ENCODE measurements at regions not wholly inside any gene's neighbourhood (a gene's known extent, or its start where the extent isn't known, plus 50 kb on each side); places are given as distances from the start of the nearest gene placed in this dataset.
"Not testable (repeated sequence)": the region's sequence is repeated elsewhere in the genome, so short reads cannot be mapped to it uniquely, and the experiment has no call there.

DNA sequence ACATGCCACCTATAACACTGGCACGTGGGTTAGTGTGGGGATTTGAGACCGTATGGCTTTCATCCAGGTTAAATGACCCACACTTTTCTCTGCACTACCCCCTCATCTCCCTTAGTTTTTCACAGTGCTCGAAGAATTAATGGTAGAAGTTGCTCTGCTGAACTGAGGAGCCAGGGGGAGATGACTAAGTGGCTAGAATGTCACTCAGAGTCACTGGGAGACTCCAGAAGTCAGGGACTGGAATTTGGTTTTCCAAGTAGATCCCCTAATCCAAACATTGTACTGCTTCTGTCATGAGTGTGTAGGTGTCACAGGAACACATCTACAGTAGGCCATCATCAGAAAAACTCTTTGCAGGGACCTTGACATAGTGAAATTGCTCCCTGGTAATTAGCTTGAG lies 181.0 kb upstream of the RASGRP1 start:
- no peak for DNase-seq
- no peaks in the 10 kb centered on the region for H3K4me1 Mint-ChIP-seq (ENCODE audit: low read depth)
- CTCF ChIA-PET = no interaction called here

DNA sequence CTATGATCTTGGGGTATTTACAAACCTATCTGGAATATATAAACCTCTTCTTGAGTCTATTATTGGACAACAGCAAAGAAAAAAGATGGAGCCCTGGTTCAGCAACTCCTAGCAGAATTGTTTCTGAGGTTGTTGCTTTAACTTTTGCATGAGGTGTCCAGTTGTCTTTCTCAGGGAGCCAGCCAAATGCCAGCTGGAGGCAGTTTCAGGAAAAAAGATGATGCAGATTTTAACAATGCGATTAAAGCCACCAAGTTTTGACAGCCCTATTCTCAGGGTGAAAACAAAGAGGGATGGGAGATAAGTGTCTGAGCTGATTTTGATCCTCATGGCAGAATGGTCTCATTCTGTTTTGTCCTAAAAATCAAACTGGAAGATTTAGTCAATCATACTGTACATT lies 181.6 kb upstream of the RASGRP1 start:
- Mint-ChIP-seq H3K9me3 (ENCODE audit: insufficient read depth) (no peaks in the 10 kb centered on the region), H3K4me1 (ENCODE audit: low read depth) (no peaks in the 10 kb centered on the region), H3K4me3 (no peak overlapping the region), H3K27me3 (ENCODE audit: low read depth) (peaks cover 3% of the 10 kb centered on the region), H3K36me3 (ENCODE audit: low read depth) (no peaks in the 10 kb centered on the region), H3K27ac (no peak overlapping the region)
- ChIA-PET CTCF (no interaction called here), POLR2A (no interaction called here)
- no peak for ATAC-seq
- no peak for DNase-seq

More for the DNA sequence above, 181.0 kb upstream of the RASGRP1 start:
- Mint-ChIP-seq H3K9me3 (ENCODE audit: insufficient read depth) (no peaks in the 10 kb centered on the region), H3K27ac (no peak overlapping the region), H3K27me3 (ENCODE audit: low read depth) (peaks cover 5% of the 10 kb centered on the region), H3K4me3 (no peak overlapping the region), H3K36me3 (ENCODE audit: low read depth) (no peaks in the 10 kb centered on the region)
- POLR2A ChIA-PET = no interaction called here
- no peak for ATAC-seq

DNA sequence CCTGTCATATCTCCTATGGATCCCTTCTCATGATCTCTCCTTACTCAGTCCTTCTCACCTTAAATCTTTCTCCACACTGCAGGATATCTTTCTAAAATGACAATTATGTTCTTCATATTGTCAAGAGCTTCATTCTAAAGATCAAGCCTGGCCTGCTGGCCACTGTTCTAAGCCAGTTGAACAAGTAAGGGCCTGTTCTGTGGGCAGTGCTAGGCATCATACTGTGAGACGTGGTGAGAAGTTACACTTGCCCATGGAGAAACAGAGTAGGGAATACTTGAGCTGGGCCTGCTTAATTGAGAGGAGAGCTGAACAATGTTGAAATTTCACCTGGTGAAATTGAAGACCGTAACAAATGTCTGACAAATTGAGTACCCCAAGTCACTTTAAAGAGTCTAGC lies 184.1 kb upstream of the RASGRP1 start:
- ATAC-seq (no peak), DNase-seq (no peak)
- no peaks in the 10 kb centered on the region for H3K27me3 Mint-ChIP-seq (ENCODE audit: low read depth)
- H3K4me1 Mint-ChIP-seq (ENCODE audit: low read depth) = no peaks in the 10 kb centered on the region
- no peak overlapping the region for H3K4me3 Mint-ChIP-seq
- H3K9me3 Mint-ChIP-seq (ENCODE audit: insufficient read depth) = no peaks in the 10 kb centered on the region
- H3K36me3 Mint-ChIP-seq (ENCODE audit: low read depth) = no peaks in the 10 kb centered on the region
- ChIA-PET POLR2A (no interaction called here), CTCF (no interaction called here)
- no peak overlapping the region for H3K27ac Mint-ChIP-seq

DNA sequence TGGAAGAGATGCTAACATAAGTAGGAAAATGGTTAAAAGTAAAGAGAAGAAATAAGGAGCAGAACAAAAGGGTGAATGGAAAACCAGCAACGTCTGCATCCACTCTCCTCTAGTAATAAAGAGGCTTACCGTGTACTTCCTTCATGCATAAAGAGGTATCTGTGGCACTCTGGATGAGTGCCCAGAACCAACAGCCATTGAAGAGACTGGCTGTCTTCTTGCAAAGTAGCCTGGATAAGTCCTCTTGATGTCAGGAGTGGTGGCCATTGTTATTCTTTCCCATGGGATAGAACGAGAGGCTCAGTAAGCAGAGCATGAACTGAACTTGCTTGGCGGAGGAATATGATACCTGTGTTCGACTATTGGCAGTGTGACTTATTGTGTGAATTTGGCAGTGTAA lies 186.2 kb upstream of the RASGRP1 start:
- ChIA-PET POLR2A (no interaction called here), CTCF (no interaction called here)
- H3K36me3 Mint-ChIP-seq (ENCODE audit: low read depth) = no peaks in the 10 kb centered on the region
- DNase-seq (no peak), ATAC-seq (no peak)
- no peak overlapping the region for H3K27ac Mint-ChIP-seq
- H3K27me3 Mint-ChIP-seq (ENCODE audit: low read depth) = peaks cover 7% of the 10 kb centered on the region
- H3K4me3 Mint-ChIP-seq = no peak overlapping the region
- H3K9me3 Mint-ChIP-seq (ENCODE audit: insufficient read depth) = no peaks in the 10 kb centered on the region
- H3K4me1 Mint-ChIP-seq (ENCODE audit: low read depth) = no peaks in the 10 kb centered on the region

DNA sequence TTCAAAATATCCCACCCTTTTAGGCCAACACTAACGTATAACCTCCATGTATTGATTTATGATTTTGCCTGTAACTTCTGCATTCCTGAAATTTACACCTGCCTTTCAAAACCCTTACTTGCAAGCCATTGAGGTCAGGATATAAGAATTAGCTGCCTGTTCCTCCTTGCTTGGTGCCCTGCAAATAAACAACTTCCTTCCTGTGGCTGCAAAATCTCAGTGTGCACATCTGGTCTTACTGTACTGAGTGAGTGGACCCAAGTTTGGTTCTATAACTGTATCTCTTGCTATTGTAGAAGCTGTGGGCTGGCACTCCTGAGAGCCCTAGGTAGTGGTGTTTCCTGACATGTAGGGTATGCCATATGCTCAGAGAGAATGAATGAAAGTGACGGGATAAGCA lies 191.1 kb upstream of the RASGRP1 start:
- ChIA-PET POLR2A (no interaction called here), CTCF (interaction anchor here (1.1 kb wide), 1 partner anchor 56 kb away, joined by 3 read pairs; no protein-coding TSS in a partner anchor)
- no peak for ATAC-seq
- Mint-ChIP-seq H3K9me3 (ENCODE audit: insufficient read depth) (no peaks in the 10 kb centered on the region), H3K27me3 (ENCODE audit: low read depth) (peaks cover 24% of the 10 kb centered on the region), H3K4me3 (no peak overlapping the region), H3K36me3 (ENCODE audit: low read depth) (no peaks in the 10 kb centered on the region), H3K27ac (no peak overlapping the region), H3K4me1 (ENCODE audit: low read depth) (no peaks in the 10 kb centered on the region)
- no peak for DNase-seq

DNA sequence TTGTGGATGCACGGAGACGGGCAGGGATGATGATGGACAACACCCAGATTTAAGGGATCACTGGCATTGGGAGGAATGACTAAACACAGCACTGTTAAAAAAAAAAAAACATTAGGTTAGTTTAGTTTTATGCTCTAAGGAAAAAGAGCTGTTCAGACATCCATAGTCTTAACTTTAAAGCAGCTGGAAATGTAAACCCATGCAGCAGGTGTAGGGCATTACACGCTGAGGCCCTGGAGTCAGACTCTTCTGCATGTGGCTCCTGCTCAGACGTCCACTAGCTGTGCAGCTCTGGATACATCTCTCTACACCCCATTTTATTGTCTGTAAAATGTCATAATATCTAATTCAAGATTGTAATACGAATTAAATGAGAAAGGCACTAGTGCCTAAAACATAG lies 191.8 kb upstream of the RASGRP1 start:
- POLR2A ChIA-PET = interaction anchor here (0.6 kb wide), 1 partner anchor 372 kb away, joined by 3 read pairs; no protein-coding TSS in a partner anchor
- CTCF ChIA-PET = no interaction called here
- H3K9me3 Mint-ChIP-seq (ENCODE audit: insufficient read depth) = no peaks in the 10 kb centered on the region
- no peaks in the 10 kb centered on the region for H3K36me3 Mint-ChIP-seq (ENCODE audit: low read depth)
- H3K4me3 Mint-ChIP-seq = no peak overlapping the region
- no peaks in the 10 kb centered on the region for H3K4me1 Mint-ChIP-seq (ENCODE audit: low read depth)
- peaks cover 24% of the 10 kb centered on the region for H3K27me3 Mint-ChIP-seq (ENCODE audit: low read depth)
- no peak for DNase-seq
- ATAC-seq = no peak
- no peak overlapping the region for H3K27ac Mint-ChIP-seq

DNA sequence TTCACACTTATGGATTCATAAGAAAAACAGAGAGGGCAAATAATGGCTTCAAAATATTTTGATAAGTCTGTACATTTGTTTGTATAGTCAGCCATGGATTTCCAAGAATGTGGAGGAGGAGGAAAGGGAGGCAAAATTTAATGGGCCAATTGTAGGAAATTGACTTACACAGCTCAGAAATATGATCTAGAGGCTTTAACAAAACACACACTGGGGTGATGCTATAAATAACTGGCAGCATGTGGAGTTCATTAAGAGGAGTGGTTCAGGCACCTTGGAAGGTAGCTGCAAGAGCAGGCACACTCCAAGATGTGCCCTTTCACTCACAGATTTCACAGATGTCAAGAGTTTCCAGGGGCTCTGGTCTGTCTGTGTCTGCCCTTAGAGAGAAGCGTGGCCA lies 193.4 kb upstream of the RASGRP1 start:
- no peaks in the 10 kb centered on the region for H3K4me1 Mint-ChIP-seq (ENCODE audit: low read depth)
- no peaks in the 10 kb centered on the region for H3K36me3 Mint-ChIP-seq (ENCODE audit: low read depth)
- POLR2A ChIA-PET = no interaction called here
- no peak overlapping the region for H3K4me3 Mint-ChIP-seq
- H3K9me3 Mint-ChIP-seq (ENCODE audit: insufficient read depth) = no peaks in the 10 kb centered on the region
- DNase-seq = no peak
- peaks cover 28% of the 10 kb centered on the region for H3K27me3 Mint-ChIP-seq (ENCODE audit: low read depth)
- H3K27ac Mint-ChIP-seq = no peak overlapping the region
- CTCF ChIA-PET = interaction anchor here (1.2 kb wide), 1 partner anchor 318 kb away, joined by 4 read pairs; no protein-coding TSS in a partner anchor
- ATAC-seq = no peak

DNA sequence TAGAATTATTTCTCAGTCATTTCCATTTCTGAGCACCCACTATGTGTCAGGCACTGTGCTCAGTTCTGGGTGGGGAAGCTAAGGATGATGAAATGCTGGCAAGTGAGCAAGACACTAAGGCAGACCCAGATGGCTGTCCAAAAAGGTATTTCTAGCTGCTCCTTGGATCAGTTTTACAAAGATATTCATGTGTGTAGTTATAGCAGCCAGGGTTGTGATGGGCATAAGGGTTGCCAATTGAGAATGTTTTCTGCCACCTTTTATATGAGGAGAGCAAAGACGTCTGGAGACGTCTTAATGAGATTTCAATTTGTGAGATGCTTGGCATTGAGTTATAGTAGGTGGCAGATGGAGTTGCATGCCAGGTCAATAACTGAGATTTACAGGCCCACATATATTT lies 197.1 kb upstream of the RASGRP1 start:
- Mint-ChIP-seq H3K4me1 (ENCODE audit: low read depth) (no peaks in the 10 kb centered on the region), H3K27me3 (ENCODE audit: low read depth) (peaks cover 17% of the 10 kb centered on the region), H3K4me3 (no peak overlapping the region), H3K36me3 (ENCODE audit: low read depth) (no peaks in the 10 kb centered on the region), H3K9me3 (ENCODE audit: insufficient read depth) (no peaks in the 10 kb centered on the region), H3K27ac (no peak overlapping the region)
- POLR2A ChIA-PET = no interaction called here
- DNase-seq (no peak), ATAC-seq (no peak)
- CTCF ChIA-PET = no interaction called here

DNA sequence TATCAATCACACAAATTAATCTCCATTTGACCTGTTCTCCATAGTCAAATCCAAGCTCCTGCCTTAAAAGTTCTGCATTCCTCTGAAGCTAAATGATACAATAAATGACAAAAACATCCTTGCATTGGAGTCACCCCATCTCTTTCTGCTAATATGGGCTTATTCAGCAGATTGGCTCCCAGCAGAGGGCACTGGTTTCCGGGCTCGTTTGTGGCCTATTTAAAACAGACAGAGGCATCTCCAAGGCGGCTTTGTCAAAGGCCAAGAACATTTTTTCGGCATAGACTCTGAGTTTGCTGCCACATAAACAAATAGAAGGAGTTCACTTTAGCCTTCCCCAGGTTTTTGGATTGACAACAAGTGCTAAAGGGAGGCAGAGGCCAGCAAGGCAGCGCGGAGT lies 204.4 kb upstream of the RASGRP1 start:
- Mint-ChIP-seq H3K27ac (no peak overlapping the region), H3K4me3 (no peak overlapping the region), H3K9me3 (ENCODE audit: insufficient read depth) (no peaks in the 10 kb centered on the region), H3K36me3 (ENCODE audit: low read depth) (no peaks in the 10 kb centered on the region), H3K27me3 (ENCODE audit: low read depth) (peaks cover 2% of the 10 kb centered on the region), H3K4me1 (ENCODE audit: low read depth) (no peaks in the 10 kb centered on the region)
- ChIA-PET CTCF (interaction anchor here (1.0 kb wide), 1 partner anchor 127 kb away, joined by 3 read pairs; no protein-coding TSS in a partner anchor), POLR2A (no interaction called here)
- ATAC-seq = no peak
- DNase-seq = no peak

DNA sequence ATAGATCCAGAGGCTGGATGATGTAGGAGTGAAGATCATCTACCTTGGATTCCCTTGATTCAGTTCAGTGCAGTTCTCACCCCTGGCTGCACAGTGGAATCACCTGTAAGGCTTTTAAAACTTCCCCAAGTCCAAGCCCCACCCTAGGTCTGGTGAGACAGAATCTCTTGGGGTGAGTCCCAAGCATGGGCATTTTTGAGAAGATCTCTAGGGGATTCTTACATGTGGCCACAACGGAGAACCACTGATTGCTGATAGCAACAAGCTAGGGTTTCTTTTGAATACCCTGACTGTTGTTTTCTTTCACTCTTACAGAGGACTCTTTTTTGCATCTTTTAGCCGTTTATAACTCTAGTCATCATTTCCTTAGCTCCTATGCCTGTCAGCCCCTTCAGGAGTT lies 204.9 kb upstream of the RASGRP1 start:
- Mint-ChIP-seq H3K4me1 (ENCODE audit: low read depth) (no peaks in the 10 kb centered on the region), H3K9me3 (ENCODE audit: insufficient read depth) (no peaks in the 10 kb centered on the region), H3K27ac (no peak overlapping the region), H3K27me3 (ENCODE audit: low read depth) (peaks cover 2% of the 10 kb centered on the region), H3K4me3 (no peak overlapping the region), H3K36me3 (ENCODE audit: low read depth) (no peaks in the 10 kb centered on the region)
- DNase-seq = no peak
- ChIA-PET CTCF (no interaction called here), POLR2A (no interaction called here)
- no peak for ATAC-seq

DNA sequence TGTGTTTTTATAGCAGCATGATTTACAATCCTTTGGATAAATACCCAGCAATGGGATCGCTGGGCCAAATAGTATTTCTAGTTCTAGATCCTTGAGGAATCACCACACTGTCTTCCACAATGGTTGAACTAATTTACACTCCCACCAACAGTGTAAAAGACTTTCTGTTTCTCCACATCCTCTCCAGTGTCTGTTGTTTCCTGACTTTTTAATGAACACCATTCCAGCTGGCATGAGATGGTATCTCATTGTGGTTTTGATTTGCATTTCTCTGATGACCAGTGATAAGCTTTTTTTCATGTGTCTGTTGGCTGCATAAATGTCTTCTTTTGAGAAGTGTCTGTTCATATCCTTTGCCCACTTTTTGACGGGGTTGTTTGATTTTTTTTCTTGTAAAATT lies 209.5 kb upstream of the RASGRP1 start:
- H3K27ac Mint-ChIP-seq; H3K4me1 Mint-ChIP-seq (ENCODE audit: low read depth); ATAC-seq; H3K9me3 Mint-ChIP-seq (ENCODE audit: insufficient read depth); CTCF ChIA-PET; POLR2A ChIA-PET; H3K36me3 Mint-ChIP-seq (ENCODE audit: low read depth); H3K4me3 Mint-ChIP-seq; DNase-seq; H3K27me3 Mint-ChIP-seq (ENCODE audit: low read depth): not testable (repeated sequence)

DNA sequence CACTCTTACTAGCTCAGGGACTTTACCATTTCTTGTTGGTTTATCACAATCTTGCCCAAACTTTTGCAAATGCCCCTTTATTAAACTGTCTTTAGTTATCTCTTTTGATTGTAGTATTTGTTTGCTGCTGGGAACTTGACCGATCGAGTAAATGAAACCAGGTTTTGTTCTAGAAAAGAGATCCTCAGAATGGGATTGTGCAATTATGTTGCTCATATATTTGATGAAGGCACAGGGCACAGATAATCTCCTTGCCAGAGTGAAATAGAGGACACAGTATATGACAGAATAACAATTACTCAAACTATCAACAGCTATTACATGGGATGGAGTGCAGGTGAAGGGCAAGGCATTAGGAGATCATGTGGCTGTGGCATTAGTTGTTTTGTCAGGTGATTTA lies 216.6 kb upstream of the RASGRP1 start:
- DNase-seq (no peak), ATAC-seq (no peak)
- ChIA-PET CTCF (no interaction called here), POLR2A (no interaction called here)
- H3K4me3 Mint-ChIP-seq = no peak overlapping the region
- no peak overlapping the region for H3K27ac Mint-ChIP-seq
- peaks cover 2% of the 10 kb centered on the region for H3K27me3 Mint-ChIP-seq (ENCODE audit: low read depth)
- no peaks in the 10 kb centered on the region for H3K36me3 Mint-ChIP-seq (ENCODE audit: low read depth)
- H3K9me3 Mint-ChIP-seq (ENCODE audit: insufficient read depth) = no peaks in the 10 kb centered on the region
- H3K4me1 Mint-ChIP-seq (ENCODE audit: low read depth) = no peaks in the 10 kb centered on the region

DNA sequence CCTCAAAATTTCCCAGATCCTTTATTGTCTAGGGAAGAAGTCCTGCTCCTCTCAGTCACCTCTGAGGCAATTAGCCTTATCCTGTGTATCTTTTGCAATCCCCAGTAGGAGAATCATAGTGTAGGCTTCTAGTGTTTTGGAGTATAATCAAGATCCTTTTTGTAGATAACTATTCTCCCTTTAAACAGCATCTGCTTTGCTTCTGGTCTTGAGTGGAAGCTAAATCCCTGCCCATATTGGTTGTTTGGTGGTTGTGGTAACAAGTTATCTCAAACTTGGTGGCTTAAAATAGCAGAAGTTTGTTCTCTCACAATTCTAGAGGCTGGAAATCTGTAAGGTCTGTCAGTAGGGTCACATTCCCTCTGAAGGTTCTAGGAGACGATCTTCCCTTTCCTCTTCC lies 217.5 kb upstream of the RASGRP1 start:
- no peak overlapping the region for H3K4me3 Mint-ChIP-seq
- ChIA-PET CTCF (no interaction called here), POLR2A (no interaction called here)
- peaks cover 2% of the 10 kb centered on the region for H3K27me3 Mint-ChIP-seq (ENCODE audit: low read depth)
- no peaks in the 10 kb centered on the region for H3K9me3 Mint-ChIP-seq (ENCODE audit: insufficient read depth)
- DNase-seq = no peak
- H3K27ac Mint-ChIP-seq = no peak overlapping the region
- no peak for ATAC-seq
- H3K36me3 Mint-ChIP-seq (ENCODE audit: low read depth) = no peaks in the 10 kb centered on the region
- H3K4me1 Mint-ChIP-seq (ENCODE audit: low read depth) = no peaks in the 10 kb centered on the region
